PC-3 (cell line): ENCODE measurements at regions not wholly inside any gene's neighbourhood (a gene's known extent, or its start where the extent isn't known, plus 50 kb on each side); places are given as distances from the start of the nearest gene placed in this dataset.

Experiments
- CTCF ChIP-seq: fragments of 300-600 bp; sonication (generic); conservative IDR thresholded peaks from 2 replicates; pipeline ENCODE4 v1.5.1; 2017; ENCODE audit warnings: antibody characterized with exemption, low read depth, mild to moderate bottlenecking, low read length
- EZH2 ChIP-seq: fragments of 300-600 bp; sonication (generic); IDR thresholded peaks from one replicate; pipeline ENCODE4 v1.6.1; 2017; ENCODE audit warnings: antibody characterized with exemption, mild to moderate bottlenecking, low read length; ENCODE audit not compliant: unreplicated experiment

GRCh38 chr4:181193131-181193930 is 1049.9 kb upstream of the TENM3 start:
- TF ChIP-seq EZH2 = no peak
- TF ChIP-seq CTCF = no peak
